OCI-LY7 (cell line): ENCODE measurements at regions not wholly inside any gene's neighbourhood (a gene's known extent, or its start where the extent isn't known, plus 50 kb on each side); places are given as distances from the start of the nearest gene placed in this dataset.

Source experiments
- BruUV-seq: library from RNA; stranded (reverse); fragments of 400-500 nt; replicated peaks from 2 replicates; lab custom pipeline; 2021; lab: Mats Ljungman, UMichigan
- CTCF ChIA-PET: fragments of 300-600 bp; sonication (Branson Sonifier 250); formaldehyde crosslinking; loops from one replicate; lab custom pipeline; 2022; ENCODE audit warnings: antibody characterized with exemption; ENCODE audit not compliant: unreplicated experiment; lab: Charles Lee
- POLR2A ChIA-PET: fragments of 300-600 bp; sonication (Branson Sonifier 250); formaldehyde crosslinking; loops from one replicate; lab custom pipeline; 2022; ENCODE audit warnings: antibody characterized with exemption; lab: Charles Lee
- DNase-seq: peaks from one replicate; pipeline ENCODE4 v3.0.0-alpha.2; 2015; ENCODE audit warnings: low spot score
- H2AFZ ChIP-seq: fragments of 200-600 bp; sonication (generic), shearing (Covaris generic); 2 replicates; pipeline ENCODE4 v1.6.1; 2014; ENCODE audit warnings: mild to moderate bottlenecking, antibody characterized with exemption, low read length, moderate library complexity
- H3K27ac ChIP-seq: fragments of 200-600 bp; sonication (generic); 2 replicates; pipeline ENCODE4 v1.5.1; 2014; ENCODE audit warnings: mixed run types, low read depth, mild to moderate bottlenecking, moderate library complexity, low read length, inconsistent platforms; ENCODE audit not compliant: poor library complexity, severe bottlenecking
- H3K36me3 ChIP-seq: fragments of 200-600 bp; sonication (generic); 2 replicates; pipeline ENCODE4 v1.6.1; 2014; ENCODE audit warnings: mild to moderate bottlenecking, antibody characterized with exemption, low read length, moderate library complexity, mixed read lengths; ENCODE audit not compliant: insufficient read depth
- H3K4me1 ChIP-seq: fragments of 200-600 bp; sonication (generic); 2 replicates; pipeline ENCODE4 v1.5.1; 2014; ENCODE audit warnings: mild to moderate bottlenecking, low read length; ENCODE audit not compliant: insufficient read depth, poor library complexity, severe bottlenecking
- H3K4me2 ChIP-seq: fragments of 200-600 bp; sonication (generic); 2 replicates; pipeline ENCODE4 v1.6.1; 2014; ENCODE audit warnings: mild to moderate bottlenecking, low read length
- H3K4me3 ChIP-seq: fragments of 200-600 bp; sonication (generic); 2 replicates; pipeline ENCODE4 v1.5.1; 2014; ENCODE audit warnings: mild to moderate bottlenecking, low read depth, low read length; ENCODE audit not compliant: poor library complexity, severe bottlenecking
- H3K79me2 ChIP-seq: fragments of 200-600 bp; sonication (generic); 2 replicates; pipeline ENCODE4 v1.6.1; 2016; ENCODE audit warnings: low read depth, mild to moderate bottlenecking, low read length, moderate library complexity, mixed read lengths; ENCODE audit not compliant: insufficient read depth
- H3K9me2 ChIP-seq: fragments of 200-600 bp; sonication (generic); 2 replicates; pipeline ENCODE4 v1.6.1; 2016; ENCODE audit warnings: mild to moderate bottlenecking, low read length, mixed read lengths; ENCODE audit not compliant: insufficient read depth
- H3K9me3 ChIP-seq: fragments of 200-600 bp; sonication (generic); 2 replicates; pipeline ENCODE4 v1.6.1; 2014; ENCODE audit warnings: mild to moderate bottlenecking, mixed run types, low read length, mixed read lengths
- H4K20me1 ChIP-seq: fragments of 200-600 bp; sonication (generic); 2 replicates; pipeline ENCODE4 v1.6.1; 2014; ENCODE audit warnings: mild to moderate bottlenecking, antibody characterized with exemption, low read length, moderate library complexity, mixed read lengths; ENCODE audit not compliant: insufficient read depth
- EZH2phosphoT487 ChIP-seq: fragments of 200-600 bp; sonication (generic); IDR thresholded peaks from 2 replicates; pipeline ENCODE4 v1.6.1; 2018; ENCODE audit warnings: low read depth, borderline replicate concordance, mild to moderate bottlenecking, mixed run types, antibody characterized with exemption, low read length, moderate library complexity, mixed read lengths
- intact Hi-C: fragments of 100-400 bp; cut with micrococcal nuclease; formaldehyde crosslinking; loops from one replicate; pipeline ENCODE4 v1.10.0; 2022; ENCODE audit not compliant: unreplicated experiment
- TF ChIP-seq, protein P1 (sequence below): fragments of 200-600 bp; sonication (generic); conservative IDR thresholded peaks from 2 replicates; pipeline ENCODE4 v1.5.1; 2014; ENCODE audit warnings: mild to moderate bottlenecking, antibody characterized with exemption, low read length, moderate library complexity, mixed read lengths

DNA sequence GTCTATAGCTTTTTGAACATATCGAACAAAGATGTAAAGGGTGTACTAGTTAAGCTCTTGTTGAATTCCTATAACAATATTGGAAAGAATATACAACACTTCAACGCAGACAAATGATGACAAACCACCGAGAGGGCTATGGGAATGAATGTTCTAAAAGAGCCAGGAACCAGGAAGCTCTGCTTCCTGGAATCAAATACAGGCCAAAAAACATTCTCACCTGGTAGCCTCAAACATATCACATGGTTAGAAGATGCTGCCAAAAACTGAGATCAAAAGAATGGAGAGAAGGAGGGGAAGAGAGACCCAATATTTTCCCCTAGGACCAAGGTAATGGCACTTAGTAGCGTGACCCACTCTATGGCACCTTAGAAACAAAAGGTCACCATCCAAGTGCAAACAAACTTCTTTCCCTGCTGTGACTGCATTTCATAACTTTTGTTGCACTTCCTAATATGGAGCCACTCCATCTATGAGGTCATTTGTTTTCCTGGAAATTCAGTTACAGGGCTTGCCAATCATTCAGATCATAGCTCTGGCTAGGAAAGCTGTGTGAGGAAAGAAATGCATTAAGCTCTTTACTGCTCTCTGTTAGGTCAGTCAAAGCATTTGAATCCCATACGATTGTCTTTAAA, 199.2 kb upstream of the NT5E start:
- DNase-seq, result no peak
- Histone ChIP-seq H3K4me2 (no peak overlapping the region), H3K9me3 (no peaks in the 10 kb centered on the region), H3K4me3 (no peak overlapping the region), H3K79me2 (no peaks in the 10 kb centered on the region), H3K27ac (no peak overlapping the region), H3K4me1 (no peaks in the 10 kb centered on the region), H2AFZ (no peak overlapping the region), H3K36me3 (no peaks in the 10 kb centered on the region), H4K20me1 (no peaks in the 10 kb centered on the region), H3K9me2 (no peaks in the 10 kb centered on the region)
- intact Hi-C loops, result no loop called here
- TF ChIP-seq, protein P1, sequence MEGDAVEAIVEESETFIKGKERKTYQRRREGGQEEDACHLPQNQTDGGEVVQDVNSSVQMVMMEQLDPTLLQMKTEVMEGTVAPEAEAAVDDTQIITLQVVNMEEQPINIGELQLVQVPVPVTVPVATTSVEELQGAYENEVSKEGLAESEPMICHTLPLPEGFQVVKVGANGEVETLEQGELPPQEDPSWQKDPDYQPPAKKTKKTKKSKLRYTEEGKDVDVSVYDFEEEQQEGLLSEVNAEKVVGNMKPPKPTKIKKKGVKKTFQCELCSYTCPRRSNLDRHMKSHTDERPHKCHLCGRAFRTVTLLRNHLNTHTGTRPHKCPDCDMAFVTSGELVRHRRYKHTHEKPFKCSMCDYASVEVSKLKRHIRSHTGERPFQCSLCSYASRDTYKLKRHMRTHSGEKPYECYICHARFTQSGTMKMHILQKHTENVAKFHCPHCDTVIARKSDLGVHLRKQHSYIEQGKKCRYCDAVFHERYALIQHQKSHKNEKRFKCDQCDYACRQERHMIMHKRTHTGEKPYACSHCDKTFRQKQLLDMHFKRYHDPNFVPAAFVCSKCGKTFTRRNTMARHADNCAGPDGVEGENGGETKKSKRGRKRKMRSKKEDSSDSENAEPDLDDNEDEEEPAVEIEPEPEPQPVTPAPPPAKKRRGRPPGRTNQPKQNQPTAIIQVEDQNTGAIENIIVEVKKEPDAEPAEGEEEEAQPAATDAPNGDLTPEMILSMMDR, result no peak
- no peak for TF ChIP-seq EZH2phosphoT487
- ChIA-PET CTCF (no interaction called here), POLR2A (interaction anchor here (0.6 kb wide), 1 partner anchor 798 kb away, joined by 3 read pairs; no protein-coding TSS in a partner anchor)
- BruUV-seq, result no TSS peak

DNA sequence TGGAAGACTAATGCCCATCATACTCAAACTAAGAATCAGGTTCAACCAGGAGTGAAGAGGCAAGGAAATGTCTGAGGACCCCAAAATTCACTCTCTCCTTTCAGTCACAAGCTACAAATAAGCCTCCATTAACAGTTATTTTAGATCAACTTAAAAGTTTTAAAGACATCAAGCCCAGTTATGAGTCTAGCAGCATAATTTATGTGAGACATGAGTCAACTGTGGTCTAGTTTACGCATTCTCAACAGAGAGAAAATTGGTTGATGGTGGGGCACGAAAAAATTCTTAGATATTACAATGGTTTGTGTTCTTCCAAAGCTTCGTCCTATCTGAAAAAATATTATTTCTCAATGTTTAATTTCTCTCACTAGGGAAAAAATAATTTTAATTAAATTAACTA, 204.9 kb upstream of the NT5E start:
- Histone ChIP-seq H3K27ac (no peak overlapping the region), H3K4me2 (no peak overlapping the region), H3K36me3 (no peaks in the 10 kb centered on the region), H3K9me3 (no peaks in the 10 kb centered on the region), H3K9me2 (no peaks in the 10 kb centered on the region), H3K4me1 (no peaks in the 10 kb centered on the region), H4K20me1 (no peaks in the 10 kb centered on the region), H3K4me3 (no peak overlapping the region), H3K79me2 (no peaks in the 10 kb centered on the region), H2AFZ (no peak overlapping the region)
- DNase-seq, result no peak
- CTCF ChIA-PET, result no interaction called here
- TF ChIP-seq, protein P1, result no peak
- no peak for TF ChIP-seq EZH2phosphoT487
- no TSS peak for BruUV-seq
- intact Hi-C loops, result no loop called here
- POLR2A ChIA-PET, result no interaction called here

DNA sequence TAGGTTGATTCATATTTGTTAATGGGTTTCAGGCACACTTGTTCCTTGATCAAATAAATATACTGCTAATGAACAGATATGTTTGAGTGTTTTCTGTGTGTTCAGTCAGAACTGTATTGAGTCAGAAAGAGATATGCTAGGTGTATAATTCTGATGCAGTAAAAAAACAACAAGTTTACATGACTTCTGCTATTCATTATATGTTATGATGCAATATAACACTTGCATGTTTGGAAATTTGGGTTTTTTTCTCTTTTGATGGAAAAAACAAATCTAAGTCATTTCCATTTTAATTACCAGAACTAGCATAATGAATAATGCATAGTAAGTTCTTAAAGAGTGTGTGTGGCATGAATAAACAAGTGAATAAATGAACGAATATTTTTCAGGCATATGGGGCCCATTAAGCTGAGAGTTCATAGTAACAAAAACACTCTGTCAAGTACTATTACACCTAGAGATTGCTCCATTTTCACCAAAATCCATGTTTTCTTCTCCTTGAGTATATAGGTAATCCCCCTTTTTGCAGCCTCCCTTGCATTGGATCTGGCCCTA, 208.3 kb upstream of the NT5E start:
- no peak for TF ChIP-seq EZH2phosphoT487
- TF ChIP-seq, protein P1, result no peak
- H3K4me2 ChIP-seq, result no peak overlapping the region
- H3K36me3 ChIP-seq, result no peaks in the 10 kb centered on the region
- H4K20me1 ChIP-seq, result no peaks in the 10 kb centered on the region
- POLR2A ChIA-PET, result interaction anchor here (1.1 kb wide), 1 partner anchor 13 kb away, joined by 3 read pairs; no protein-coding TSS in a partner anchor
- no peak for DNase-seq
- intact Hi-C loops, result no loop called here
- CTCF ChIA-PET, result no interaction called here
- H3K4me1 ChIP-seq, result no peaks in the 10 kb centered on the region
- no peaks in the 10 kb centered on the region for H3K9me2 ChIP-seq
- H2AFZ ChIP-seq, result no peak overlapping the region
- BruUV-seq, result no TSS peak
- no peaks in the 10 kb centered on the region for H3K79me2 ChIP-seq
- H3K9me3 ChIP-seq, result no peaks in the 10 kb centered on the region
- no peak overlapping the region for H3K4me3 ChIP-seq
- H3K27ac ChIP-seq, result no peak overlapping the region
